PC-3 (cell line): ENCODE measurements at regions not wholly inside any gene's neighbourhood (a gene's known extent, or its start where the extent isn't known, plus 50 kb on each side); places are given as distances from the start of the nearest gene placed in this dataset.

Source experiments
- ATAC-seq: fragments of 200-7000 bp; cut with Tn5 transposase; 2 replicates; pipeline ENCODE4 v1.9.1; 2020; ENCODE audit warnings: mild to moderate bottlenecking, moderate library complexity
- BruUV-seq: library from RNA; stranded (reverse); fragments of 400-500 nt; replicated peaks from 2 replicates; lab custom pipeline; 2021; lab: Mats Ljungman, UMichigan
- CTCF ChIA-PET: fragments of 300-600 bp; sonication (Branson Sonifier 250); formaldehyde crosslinking; loops from one replicate; lab custom pipeline; 2022; ENCODE audit warnings: antibody characterized with exemption; lab: Charles Lee
- POLR2A ChIA-PET: fragments of 300-600 bp; sonication (Branson Sonifier 250); formaldehyde crosslinking; loops from one replicate; lab custom pipeline; 2022; ENCODE audit warnings: antibody characterized with exemption; ENCODE audit not compliant: unreplicated experiment; lab: Charles Lee
- DNase-seq: peaks from one replicate; pipeline ENCODE4 v3.0.0-alpha.2; 2015
- H2AFZ ChIP-seq: fragments of 300-600 bp; sonication (generic); 2 replicates; pipeline ENCODE4 v1.6.0; 2016; ENCODE audit warnings: antibody characterized with exemption, low read length
- H3F3A ChIP-seq: fragments of 300-600 bp; sonication (generic); one replicate; pipeline ENCODE4 v1.6.0; 2017; ENCODE audit warnings: antibody characterized with exemption, low read length, control low read depth, mild to moderate bottlenecking; ENCODE audit not compliant: unreplicated experiment
- H3K27ac ChIP-seq: fragments of 300-600 bp; sonication (generic); 2 replicates; pipeline ENCODE4 v1.5.1; 2016; ENCODE audit warnings: mild to moderate bottlenecking, low read length
- H3K27me3 ChIP-seq: fragments of 300-600 bp; sonication (generic); 2 replicates; pipeline ENCODE4 v1.6.1; 2016; ENCODE audit warnings: low read length, mixed read lengths
- H3K36me3 ChIP-seq: fragments of 300-600 bp; sonication (generic); 2 replicates; pipeline ENCODE4 v1.6.1; 2016; ENCODE audit warnings: low read depth, mixed run types, low read length, mixed read lengths
- H3K4me1 ChIP-seq: fragments of 300-600 bp; sonication (generic); 2 replicates; pipeline ENCODE4 v1.5.1; 2016; ENCODE audit warnings: low read length; ENCODE audit not compliant: insufficient read depth
- H3K4me2 ChIP-seq: fragments of 300-600 bp; sonication (generic); 2 replicates; pipeline ENCODE4 v1.6.0; 2016; ENCODE audit warnings: low read length
- H3K4me3 ChIP-seq: fragments of 300-600 bp; sonication (generic); 2 replicates; pipeline ENCODE4 v1.5.1; 2016; ENCODE audit warnings: mild to moderate bottlenecking, low read length, mixed read lengths
- H3K79me2 ChIP-seq: fragments of 300-600 bp; sonication (generic); 2 replicates; pipeline ENCODE4 v1.6.1; 2017; ENCODE audit warnings: low read length, mixed read lengths
- H3K9ac ChIP-seq: fragments of 300-600 bp; sonication (generic); 2 replicates; pipeline ENCODE4 v1.6.0; 2016; ENCODE audit warnings: mild to moderate bottlenecking, low read length
- H3K9me2 ChIP-seq: fragments of 300-600 bp; sonication (generic); replicated peaks from 2 replicates; pipeline ENCODE4 v1.6.1; 2016; ENCODE audit warnings: mixed run types, low read length, mixed read lengths
- H3K9me3 ChIP-seq: fragments of 300-600 bp; sonication (generic); 2 replicates; pipeline ENCODE4 v1.6.1; 2016; ENCODE audit warnings: low read length, mixed read lengths
- H4K20me1 ChIP-seq: fragments of 300-600 bp; sonication (generic); 2 replicates; pipeline ENCODE4 v1.6.1; 2016; ENCODE audit warnings: low read length, mixed read lengths
- CTCF ChIP-seq: fragments of 300-600 bp; sonication (generic); conservative IDR thresholded peaks from 2 replicates; pipeline ENCODE4 v1.5.1; 2017; ENCODE audit warnings: antibody characterized with exemption, low read depth, mild to moderate bottlenecking, low read length
- EZH2 ChIP-seq: fragments of 300-600 bp; sonication (generic); IDR thresholded peaks from one replicate; pipeline ENCODE4 v1.6.1; 2017; ENCODE audit warnings: antibody characterized with exemption, mild to moderate bottlenecking, low read length; ENCODE audit not compliant: unreplicated experiment
- EZH2phosphoT487 ChIP-seq: fragments of 300-600 bp; sonication (generic); IDR thresholded peaks from 2 replicates; pipeline ENCODE4 v1.6.1; 2018; ENCODE audit warnings: mild to moderate bottlenecking, antibody characterized with exemption, low read length, borderline replicate concordance
- intact Hi-C: fragments of 100-400 bp; cut with micrococcal nuclease; formaldehyde crosslinking; loops from 2 replicates; pipeline ENCODE4 v1.9.0; 2023

- Histone ChIP-seq H3K4me3 (no peak overlapping the region), H4K20me1 (no peaks in the 10 kb centered on the region), H2AFZ (no peak overlapping the region), H3K9me2 (no peaks in the 10 kb centered on the region), H3K4me2 (no peak overlapping the region), H3K4me1 (no peaks in the 10 kb centered on the region), H3K36me3 (no peaks in the 10 kb centered on the region), H3K79me2 (no peaks in the 10 kb centered on the region), H3F3A (no peaks in the 10 kb centered on the region), H3K27ac (no peak overlapping the region), H3K9me3 (no peaks in the 10 kb centered on the region), H3K9ac (no peak overlapping the region), H3K27me3 (peaks cover 80% of the 10 kb centered on the region)
- POLR2A ChIA-PET = no interaction called here
- no TSS peak for BruUV-seq
- no peak for TF ChIP-seq EZH2phosphoT487
- TF ChIP-seq CTCF = no peak
- no peak for TF ChIP-seq EZH2
- intact Hi-C loops = no loop called here
- no peak for ATAC-seq
- DNase-seq = no peak
- CTCF ChIA-PET = no interaction called here
These were observed 139.1 kb upstream of the ETV3 start for GRCh38 chr1:157277281-157277680.

- intact Hi-C loops = no loop called here
- Histone ChIP-seq H3F3A (no peaks in the 10 kb centered on the region), H3K36me3 (no peaks in the 10 kb centered on the region), H3K4me3 (no peak overlapping the region), H3K9me2 (no peaks in the 10 kb centered on the region), H3K79me2 (no peaks in the 10 kb centered on the region), H3K4me1 (no peaks in the 10 kb centered on the region), H3K9me3 (no peaks in the 10 kb centered on the region), H3K27ac (no peak overlapping the region), H3K27me3 (peaks cover 67% of the 10 kb centered on the region), H3K9ac (no peak overlapping the region), H4K20me1 (no peaks in the 10 kb centered on the region), H3K4me2 (no peak overlapping the region), H2AFZ (no peak overlapping the region)
- DNase-seq = peak; percentile 52
- no peak; the same call in 1 of the 2 replicates for ATAC-seq
- ChIA-PET POLR2A (interaction anchor here (0.7 kb wide), 1 partner anchor 27 kb away, joined by 3 read pairs; no protein-coding TSS in a partner anchor), CTCF (interaction anchor here (0.7 kb wide), 1 partner anchor 92 kb away, joined by 4 read pairs; no protein-coding TSS in a partner anchor)
- TF ChIP-seq CTCF = no peak
- no TSS peak for BruUV-seq
These were observed 136.7 kb upstream of the ETV3 start for GRCh38 chr1:157274698-157275534.
